Transverse colon (tissue), 4 donors: ENCODE measurements at regions not wholly inside any gene's neighbourhood (a gene's known extent, or its start where the extent isn't known, plus 50 kb on each side); places are given as distances from the start of the nearest gene placed in this dataset.

Experiments
- CTCF ChIP-seq, 5 experiments: fragments of 200-600 bp in 3 of 5; fragments of 450-650 bp in 2 of 5; sonication (generic) in 3 of 5; IDR thresholded peaks; 1 replicate in 2 of 5; 2 replicates in 3 of 5; pipeline ENCODE4 v1.5.1; 2016 to 2017; ENCODE audit warnings: antibody characterized with exemption in 5 of 5, inconsistent platforms in 3 of 5, mild to moderate bottlenecking in 2 of 5, moderate library complexity in 1 of 5
- EP300 ChIP-seq: sonication (generic); formaldehyde crosslinking; IDR thresholded peaks from one replicate; pipeline ENCODE4 v1.6.1; 2017; ENCODE audit warnings: antibody characterized with exemption, low read depth
- POLR2AphosphoS5 ChIP-seq, 3 donors: sonication (generic); formaldehyde crosslinking; IDR thresholded peaks; one replicate each; pipeline ENCODE4 v1.6.1; 2016; ENCODE audit warnings: antibody characterized with exemption in 3 of 3

GRCh38 chr7:115409682-115410433 is 488.0 kb downstream of the MDFIC start:
- TF ChIP-seq CTCF (IDR thresholded peaks at IDR 0.05) (no peak), POLR2AphosphoS5 (IDR thresholded peaks at IDR 0.05) (no peak), EP300 (no peak)
